ENCODE measurements at regions not wholly inside any gene's neighbourhood (a gene's known extent, or its start where the extent isn't known, plus 50 kb on each side); places are given as distances from the start of the nearest gene placed in this dataset.

DNA sequence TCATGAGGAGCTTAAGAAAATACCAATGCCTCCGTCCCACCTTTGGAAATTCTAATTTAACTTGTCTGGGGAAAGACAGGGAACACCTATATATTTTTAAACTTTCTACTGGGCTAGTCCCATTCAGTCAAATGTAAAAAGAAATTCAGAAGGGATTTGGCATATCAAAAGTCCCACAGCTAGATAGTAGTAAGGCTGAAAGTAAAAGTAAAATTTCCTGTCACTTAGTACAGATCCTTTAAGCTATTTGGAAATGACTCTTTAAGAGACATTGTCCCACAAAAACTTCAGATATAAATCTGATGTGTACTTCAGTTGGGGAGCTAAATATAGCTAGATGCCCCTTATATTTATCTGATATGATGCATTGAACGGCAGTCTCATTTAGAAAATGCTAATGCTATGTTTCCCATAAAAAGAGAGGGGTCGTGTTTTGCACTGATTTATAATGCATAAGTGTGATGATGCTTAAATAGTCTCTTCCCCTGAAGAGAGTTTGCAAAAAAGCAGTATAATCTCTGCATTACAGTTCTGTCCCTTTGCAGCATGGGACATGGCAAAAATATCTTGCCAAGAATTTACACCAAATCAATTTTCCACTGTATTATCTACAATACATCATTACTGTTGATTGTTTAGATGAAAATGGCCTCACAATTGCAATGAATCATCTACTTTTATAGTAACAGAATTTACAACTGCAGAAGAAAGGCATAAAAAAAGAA is 860.8 kb upstream of the MAP3K7 start:
- TF ChIP-seq, protein P1, sequence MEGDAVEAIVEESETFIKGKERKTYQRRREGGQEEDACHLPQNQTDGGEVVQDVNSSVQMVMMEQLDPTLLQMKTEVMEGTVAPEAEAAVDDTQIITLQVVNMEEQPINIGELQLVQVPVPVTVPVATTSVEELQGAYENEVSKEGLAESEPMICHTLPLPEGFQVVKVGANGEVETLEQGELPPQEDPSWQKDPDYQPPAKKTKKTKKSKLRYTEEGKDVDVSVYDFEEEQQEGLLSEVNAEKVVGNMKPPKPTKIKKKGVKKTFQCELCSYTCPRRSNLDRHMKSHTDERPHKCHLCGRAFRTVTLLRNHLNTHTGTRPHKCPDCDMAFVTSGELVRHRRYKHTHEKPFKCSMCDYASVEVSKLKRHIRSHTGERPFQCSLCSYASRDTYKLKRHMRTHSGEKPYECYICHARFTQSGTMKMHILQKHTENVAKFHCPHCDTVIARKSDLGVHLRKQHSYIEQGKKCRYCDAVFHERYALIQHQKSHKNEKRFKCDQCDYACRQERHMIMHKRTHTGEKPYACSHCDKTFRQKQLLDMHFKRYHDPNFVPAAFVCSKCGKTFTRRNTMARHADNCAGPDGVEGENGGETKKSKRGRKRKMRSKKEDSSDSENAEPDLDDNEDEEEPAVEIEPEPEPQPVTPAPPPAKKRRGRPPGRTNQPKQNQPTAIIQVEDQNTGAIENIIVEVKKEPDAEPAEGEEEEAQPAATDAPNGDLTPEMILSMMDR (optimal IDR thresholded peaks at IDR 0.05 in 1 of 3, IDR thresholded peaks at IDR 0.05 in 1 of 3, conservative IDR thresholded peaks at IDR 0.05 in 1 of 3; ENCODE audit: extremely low read depth in 1 of 3, insufficient read depth in 2 of 3, low read length in 3 of 3): no peak
- TF ChIP-seq EZH2 (IDR thresholded peaks at IDR 0.05; ENCODE audit: low read length): no peak

Measured in keratinocyte (primary cell).